Neural crest cell (in vitro differentiated cells): ENCODE measurements at regions not wholly inside any gene's neighbourhood (a gene's known extent, or its start where the extent isn't known, plus 50 kb on each side); places are given as distances from the start of the nearest gene placed in this dataset.

Experiments
- DNase-seq: peaks from one replicate; pipeline ENCODE4 v3.0.0; 2021; ENCODE audit warnings: low read depth, mixed read lengths, low spot score
- H3K27ac Mint-ChIP-seq: one replicate; pipeline ENCODE4 v1.8.0; 2021; ENCODE audit warnings: mild to moderate bottlenecking, mixed read lengths; ENCODE audit not compliant: unreplicated experiment
- H3K27me3 Mint-ChIP-seq: 2 replicates; pipeline ENCODE4 v1.8.0; 2021; ENCODE audit warnings: low read depth, mild to moderate bottlenecking, mixed read lengths
- H3K36me3 Mint-ChIP-seq: 2 replicates; pipeline ENCODE4 v1.8.0; 2021; ENCODE audit warnings: low read depth, mild to moderate bottlenecking, mixed read lengths
- H3K4me1 Mint-ChIP-seq: 2 replicates; pipeline ENCODE4 v1.8.0; 2021; ENCODE audit warnings: mixed read lengths
- H3K4me3 Mint-ChIP-seq: one replicate; pipeline ENCODE4 v1.8.0; 2021; ENCODE audit warnings: mild to moderate bottlenecking, mixed read lengths
- H3K9me3 Mint-ChIP-seq: 2 replicates; pipeline ENCODE4 v1.8.0; 2021; ENCODE audit warnings: mixed read lengths
- CTCF ChIP-seq: fragments of 200-600 bp; sonication (generic); conservative IDR thresholded peaks from 2 replicates; pipeline ENCODE4 v1.5.0; 2021; ENCODE audit warnings: antibody characterized with exemption, mild to moderate bottlenecking

- no peak overlapping the region for H3K27ac Mint-ChIP-seq
- DNase-seq, result no peak
- H3K27me3 Mint-ChIP-seq, result no peaks in the 10 kb centered on the region
- TF ChIP-seq CTCF, result no peak
- no peaks in the 10 kb centered on the region for H3K4me1 Mint-ChIP-seq
- H3K4me3 Mint-ChIP-seq, result no peak overlapping the region
- H3K9me3 Mint-ChIP-seq, result no peaks in the 10 kb centered on the region
- H3K36me3 Mint-ChIP-seq, result no peaks in the 10 kb centered on the region
Measured at GRCh38 chr5:121121786-121122185, 657.7 kb downstream of the PRR16 start.

GRCh38 chr5:121138495-121138907, 674.4 kb downstream of the PRR16 start:
- no peak for DNase-seq
- H3K4me1 Mint-ChIP-seq, result no peaks in the 10 kb centered on the region
- H3K27me3 Mint-ChIP-seq, result no peaks in the 10 kb centered on the region
- peaks cover 3% of the 10 kb centered on the region for H3K9me3 Mint-ChIP-seq
- H3K36me3 Mint-ChIP-seq, result no peaks in the 10 kb centered on the region
- H3K27ac Mint-ChIP-seq, result no peak overlapping the region
- TF ChIP-seq CTCF, result no peak
- H3K4me3 Mint-ChIP-seq, result no peak overlapping the region

GRCh38 chr5:121138952-121139351, 674.9 kb downstream of the PRR16 start:
- no peak for DNase-seq
- Mint-ChIP-seq H3K27me3 (no peaks in the 10 kb centered on the region), H3K27ac (no peak overlapping the region), H3K4me1 (no peaks in the 10 kb centered on the region), H3K9me3 (peaks cover 3% of the 10 kb centered on the region), H3K4me3 (no peak overlapping the region), H3K36me3 (no peaks in the 10 kb centered on the region)
- TF ChIP-seq CTCF, result no peak

GRCh38 chr5:121144764-121145163, 680.7 kb downstream of the PRR16 start:
- Mint-ChIP-seq H3K27ac (no peak overlapping the region), H3K4me1 (no peaks in the 10 kb centered on the region), H3K4me3 (no peak overlapping the region), H3K36me3 (no peaks in the 10 kb centered on the region), H3K9me3 (peaks cover 7% of the 10 kb centered on the region), H3K27me3 (no peaks in the 10 kb centered on the region)
- no peak for DNase-seq
- no peak for TF ChIP-seq CTCF

- no peaks in the 10 kb centered on the region for H3K4me1 Mint-ChIP-seq
Measured at GRCh38 chr5:121151534-121151933, 687.4 kb downstream of the PRR16 start.

More at GRCh38 chr5:121151534-121151933, 687.4 kb downstream of the PRR16 start:
- TF ChIP-seq CTCF, result no peak
- no peak overlapping the region for H3K4me3 Mint-ChIP-seq
- DNase-seq, result no peak
- H3K9me3 Mint-ChIP-seq, result peaks cover 3% of the 10 kb centered on the region
- H3K27me3 Mint-ChIP-seq, result no peaks in the 10 kb centered on the region
- H3K27ac Mint-ChIP-seq, result no peak overlapping the region
- no peaks in the 10 kb centered on the region for H3K36me3 Mint-ChIP-seq
